ENCODE measurements at regions not wholly inside any gene's neighbourhood (a gene's known extent, or its start where the extent isn't known, plus 50 kb on each side); places are given as distances from the start of the nearest gene placed in this dataset.

DNA sequence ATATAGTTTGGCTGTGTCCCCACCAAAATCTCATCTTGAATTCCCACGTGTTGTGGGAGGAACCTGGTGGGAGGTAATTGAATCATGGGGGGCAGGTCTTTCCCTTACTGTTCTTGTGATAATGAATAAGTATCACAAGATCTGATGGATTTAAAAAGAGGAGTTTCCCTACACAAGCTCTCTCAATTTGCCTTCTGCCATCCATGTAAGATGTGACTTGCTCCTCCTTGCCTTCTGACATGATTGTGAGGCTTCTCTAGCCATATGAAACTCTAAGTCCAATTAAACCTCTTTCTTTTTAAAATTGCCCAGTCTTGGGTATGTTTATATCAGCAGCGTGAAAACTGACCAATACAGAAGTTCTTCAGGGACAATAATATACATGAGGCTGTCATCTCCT lies 425.1 kb downstream of the PABPC4L start:
- no peak for TF ChIP-seq EZH2 (IDR thresholded peaks at IDR 0.05; ENCODE audit: borderline replicate concordance, low read depth, low read length, severe bottlenecking)
- TF ChIP-seq, protein P1, sequence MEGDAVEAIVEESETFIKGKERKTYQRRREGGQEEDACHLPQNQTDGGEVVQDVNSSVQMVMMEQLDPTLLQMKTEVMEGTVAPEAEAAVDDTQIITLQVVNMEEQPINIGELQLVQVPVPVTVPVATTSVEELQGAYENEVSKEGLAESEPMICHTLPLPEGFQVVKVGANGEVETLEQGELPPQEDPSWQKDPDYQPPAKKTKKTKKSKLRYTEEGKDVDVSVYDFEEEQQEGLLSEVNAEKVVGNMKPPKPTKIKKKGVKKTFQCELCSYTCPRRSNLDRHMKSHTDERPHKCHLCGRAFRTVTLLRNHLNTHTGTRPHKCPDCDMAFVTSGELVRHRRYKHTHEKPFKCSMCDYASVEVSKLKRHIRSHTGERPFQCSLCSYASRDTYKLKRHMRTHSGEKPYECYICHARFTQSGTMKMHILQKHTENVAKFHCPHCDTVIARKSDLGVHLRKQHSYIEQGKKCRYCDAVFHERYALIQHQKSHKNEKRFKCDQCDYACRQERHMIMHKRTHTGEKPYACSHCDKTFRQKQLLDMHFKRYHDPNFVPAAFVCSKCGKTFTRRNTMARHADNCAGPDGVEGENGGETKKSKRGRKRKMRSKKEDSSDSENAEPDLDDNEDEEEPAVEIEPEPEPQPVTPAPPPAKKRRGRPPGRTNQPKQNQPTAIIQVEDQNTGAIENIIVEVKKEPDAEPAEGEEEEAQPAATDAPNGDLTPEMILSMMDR (IDR thresholded peaks at IDR 0.05; ENCODE audit: extremely low read depth in 1 of 2, insufficient read depth in 1 of 2, low read depth in 1 of 2, low read length in 2 of 2): no peak
- no peak for TF ChIP-seq POLR2A (IDR thresholded peaks at IDR 0.05; ENCODE audit: low read depth, low read length)
- TF ChIP-seq JUN (IDR thresholded peaks at IDR 0.05; ENCODE audit: borderline replicate concordance, insufficient read depth, insufficient read length, low read depth): no peak
